GM18511 (cell line): ENCODE measurements at regions not wholly inside any gene's neighbourhood (a gene's known extent, or its start where the extent isn't known, plus 50 kb on each side); places are given as distances from the start of the nearest gene placed in this dataset.
"Not testable (repeated sequence)": the region's sequence is repeated elsewhere in the genome, so short reads cannot be mapped to it uniquely, and the experiment has no call there.

Experiments
- ATAC-seq: cut with Tn5 transposase; IDR thresholded peaks from one replicate; pipeline ENCODE4 v1.9.1; 2021; ENCODE audit warnings: mild to moderate bottlenecking, moderate library complexity; ENCODE audit not compliant: unreplicated experiment

DNA sequence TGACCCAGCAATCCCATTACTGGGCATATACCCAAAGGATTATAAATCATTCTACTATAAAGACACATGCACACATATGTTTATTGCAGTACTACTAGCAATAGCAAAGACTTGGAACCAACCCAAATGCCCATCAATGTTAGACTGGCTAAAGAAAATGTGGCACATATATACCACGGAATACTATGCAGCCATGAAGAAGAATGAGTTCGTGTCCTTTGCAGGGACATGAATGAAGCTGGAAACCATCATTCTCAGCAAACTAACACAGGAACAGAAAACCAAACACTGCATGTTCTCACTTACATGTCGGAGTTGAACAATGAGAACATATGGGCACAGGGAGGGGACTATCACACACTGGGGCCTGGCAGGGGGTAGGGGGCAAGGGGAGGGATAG is 183.0 kb downstream of the HACE1 start:
- not testable (repeated sequence) for ATAC-seq

DNA sequence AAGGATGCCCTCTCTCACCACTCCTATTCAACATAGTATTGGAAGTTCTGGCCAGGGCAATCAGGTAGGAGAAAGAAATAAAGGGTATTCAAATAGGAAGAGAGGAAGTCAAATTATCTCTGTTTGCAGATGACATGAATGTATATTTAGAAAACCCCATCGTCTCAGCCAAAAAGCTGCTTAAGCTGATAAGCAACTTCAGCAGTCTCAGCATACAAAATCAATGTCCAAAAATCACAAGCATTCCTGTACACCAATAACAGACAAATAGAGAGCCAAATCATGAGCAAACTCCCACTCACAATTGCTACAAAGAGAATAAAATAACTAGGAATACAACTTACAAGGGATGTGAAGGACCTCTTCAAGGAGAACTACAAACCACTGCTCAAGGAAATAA is 184.6 kb downstream of the HACE1 start:
- not testable (repeated sequence) for ATAC-seq

DNA sequence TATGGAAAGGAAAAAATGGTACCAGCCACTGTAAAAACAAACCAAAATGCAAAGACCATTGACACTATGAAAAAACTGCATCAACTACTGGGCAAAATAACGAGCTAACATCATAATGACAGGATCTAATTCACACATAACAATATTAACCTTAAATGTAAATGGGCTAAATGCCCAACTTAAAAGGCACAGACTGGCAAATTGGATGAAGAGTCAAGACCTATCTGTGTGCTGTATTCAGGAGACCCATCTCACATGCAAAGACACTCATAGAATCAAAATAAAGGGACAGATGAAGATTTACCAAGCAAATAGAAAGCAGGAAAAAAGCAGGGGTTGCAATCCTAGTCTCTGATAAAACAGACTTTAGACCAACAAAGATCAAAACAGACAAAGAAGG is 186.6 kb downstream of the HACE1 start:
- ATAC-seq, result not testable (repeated sequence)

DNA sequence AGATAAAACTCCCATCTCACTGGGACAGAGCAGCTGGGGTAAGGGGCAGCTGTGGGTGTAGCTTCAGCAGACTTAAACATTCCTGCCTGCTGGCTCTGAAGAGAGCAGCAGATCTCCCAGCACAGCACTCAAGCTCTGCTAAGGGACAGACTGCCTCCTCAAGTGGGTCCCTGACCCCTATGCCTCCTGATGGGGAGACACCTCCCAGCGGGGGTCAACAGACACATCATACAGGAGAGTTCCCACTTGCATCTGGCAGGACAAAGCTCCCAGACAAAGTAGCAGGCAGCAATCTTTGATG is 188.2 kb downstream of the HACE1 start:
- ATAC-seq, result not testable (repeated sequence)

DNA sequence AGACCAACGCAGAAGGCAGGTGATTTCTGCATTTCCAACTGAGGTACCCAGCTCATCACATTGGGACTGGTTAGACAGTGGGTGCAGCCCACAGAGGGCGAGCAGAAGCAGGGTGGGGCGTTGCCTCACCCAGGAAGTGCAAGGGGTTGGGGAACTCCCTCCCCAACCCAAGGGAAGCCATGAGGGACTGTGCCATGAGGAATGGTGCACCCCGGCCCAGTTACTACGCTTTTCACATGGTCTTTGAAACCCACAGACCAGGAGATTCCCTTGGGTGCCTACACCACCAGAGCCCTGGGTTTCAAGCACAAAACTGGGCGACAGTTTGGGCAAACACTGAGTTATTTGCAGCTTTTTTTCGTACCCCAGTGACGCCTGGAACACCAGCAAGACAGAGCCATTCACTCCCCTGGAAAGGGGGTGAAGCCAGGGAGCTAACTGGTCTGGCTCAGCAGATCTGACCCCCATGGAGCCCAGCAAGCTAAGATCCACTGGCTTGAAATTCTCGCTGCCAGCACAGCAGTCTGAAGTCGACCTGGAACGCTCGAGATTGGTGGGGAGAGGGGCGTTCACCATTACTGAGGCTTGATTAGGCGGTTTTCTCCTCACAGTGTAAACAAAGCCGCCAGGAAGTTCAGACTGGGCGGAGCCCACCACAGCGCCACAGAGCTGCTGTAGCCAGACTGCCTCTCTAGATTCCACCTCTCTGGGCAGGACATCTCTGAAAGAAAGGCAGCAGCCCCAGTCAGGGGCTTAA is 188.7 kb downstream of the HACE1 start:
- ATAC-seq, result not testable (repeated sequence)

DNA sequence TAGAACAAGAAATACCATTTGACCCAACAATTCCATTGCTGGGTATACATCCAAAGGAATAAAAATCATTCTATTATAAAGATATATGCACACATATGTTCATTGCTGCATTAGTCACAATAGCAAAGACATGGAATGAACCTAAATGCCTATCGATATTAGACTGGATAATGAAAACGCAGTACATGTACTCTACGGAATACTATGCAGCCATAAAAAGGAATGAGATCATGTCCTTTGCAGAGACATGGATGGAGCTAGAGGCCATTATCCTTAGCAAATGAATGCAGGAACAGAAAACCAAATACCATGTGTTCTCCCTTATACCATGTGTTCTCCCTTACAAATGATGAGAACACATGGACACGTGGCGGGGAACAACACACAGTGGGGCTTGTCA is 190.2 kb downstream of the HACE1 start:
- ATAC-seq, result no peak

DNA sequence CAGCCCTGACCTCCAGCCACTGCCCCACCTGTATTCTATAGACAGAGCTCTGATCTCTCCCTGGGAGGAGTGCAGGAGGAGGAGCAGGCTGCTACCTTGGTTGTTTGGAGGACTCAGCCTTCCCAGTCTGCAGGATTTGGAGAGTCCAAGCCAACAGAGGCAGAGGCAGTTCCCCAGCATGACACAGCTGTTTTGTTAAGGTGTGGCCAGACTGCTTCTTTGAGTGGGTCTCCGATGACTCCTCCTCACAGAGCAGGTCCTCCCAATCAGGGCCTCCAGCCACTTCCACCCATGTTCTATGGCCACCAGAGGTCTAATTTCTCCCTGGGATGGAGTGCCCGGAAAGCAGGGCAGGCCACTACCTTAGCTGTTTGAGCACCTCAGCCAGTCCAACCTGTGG is 203.5 kb downstream of the HACE1 start:
- ATAC-seq, result no peak

DNA sequence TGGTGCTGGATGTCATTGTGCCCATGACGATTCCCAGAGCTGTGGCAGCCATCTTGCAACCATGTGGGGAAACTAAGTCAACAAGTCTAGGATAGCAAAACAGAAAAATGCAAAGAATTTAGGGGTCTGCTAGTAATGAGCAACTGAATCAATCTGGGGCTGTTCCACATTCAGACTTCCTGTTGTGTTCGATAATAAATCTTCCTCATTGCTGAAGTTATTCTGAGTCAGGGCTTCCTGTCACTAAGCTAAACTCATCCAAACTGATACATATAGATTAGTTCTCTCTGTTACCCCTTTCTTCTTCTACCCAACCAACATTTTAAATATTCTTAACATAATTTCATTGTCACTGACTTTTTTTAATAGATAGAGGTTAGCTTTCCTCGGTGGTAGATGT is 205.9 kb downstream of the HACE1 start:
- no peak for ATAC-seq

DNA sequence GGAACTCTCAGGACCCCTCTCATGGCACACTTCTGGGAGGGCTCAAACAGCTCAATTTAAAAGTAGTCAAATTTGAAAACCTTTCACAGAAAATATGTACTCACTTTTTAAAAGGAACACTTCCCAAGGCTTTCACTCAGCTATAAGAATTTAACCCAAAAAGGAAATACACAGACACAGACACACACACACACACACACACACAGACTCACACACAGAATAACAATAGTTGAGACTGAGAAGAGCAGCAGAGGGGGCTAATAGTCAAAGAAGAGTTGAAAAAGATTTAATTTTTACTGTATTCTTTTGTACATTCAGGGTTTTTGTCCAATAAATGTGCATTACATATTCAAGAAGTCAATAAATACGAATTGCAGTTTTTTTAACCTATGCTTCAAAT is 211.4 kb downstream of the HACE1 start:
- no peak for ATAC-seq

DNA sequence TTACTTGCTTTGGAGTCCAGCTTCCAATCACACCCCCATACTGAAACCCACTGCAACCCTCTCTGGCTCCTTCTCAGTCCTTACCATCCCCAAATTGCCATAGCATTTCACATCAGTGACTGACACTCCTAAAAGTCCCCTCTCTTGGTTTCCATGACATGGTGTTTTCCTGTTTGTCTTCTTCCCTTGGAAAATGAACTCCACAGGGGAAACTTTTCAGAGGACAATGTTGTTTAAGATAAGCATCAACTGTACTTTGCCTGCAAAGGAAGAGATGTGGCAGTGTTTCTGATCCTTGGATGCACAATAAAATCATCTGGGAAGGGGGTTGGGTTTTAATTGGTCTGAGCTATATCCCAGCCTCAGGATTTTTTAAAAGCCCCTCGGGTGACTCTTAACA is 214.9 kb downstream of the HACE1 start:
- no peak for ATAC-seq

DNA sequence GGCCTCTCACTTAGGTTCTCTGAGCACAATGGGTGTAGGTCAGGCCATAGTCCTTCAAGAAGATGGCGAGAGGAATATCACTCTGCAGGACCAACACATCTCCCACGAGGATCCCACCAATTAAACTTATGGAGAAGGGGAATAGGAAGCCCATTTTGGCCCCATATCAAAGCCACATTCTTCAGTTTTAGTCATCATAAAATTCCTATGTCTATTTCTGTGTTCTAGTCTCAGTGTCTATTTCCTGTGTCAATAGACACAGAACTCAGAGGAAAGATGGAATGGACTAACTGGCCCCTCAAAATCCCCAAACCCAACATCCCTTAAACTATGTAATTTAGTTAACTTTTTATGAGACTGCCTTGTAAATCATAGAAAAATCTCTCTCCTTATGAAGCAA is 216.8 kb downstream of the HACE1 start:
- ATAC-seq, result no peak

DNA sequence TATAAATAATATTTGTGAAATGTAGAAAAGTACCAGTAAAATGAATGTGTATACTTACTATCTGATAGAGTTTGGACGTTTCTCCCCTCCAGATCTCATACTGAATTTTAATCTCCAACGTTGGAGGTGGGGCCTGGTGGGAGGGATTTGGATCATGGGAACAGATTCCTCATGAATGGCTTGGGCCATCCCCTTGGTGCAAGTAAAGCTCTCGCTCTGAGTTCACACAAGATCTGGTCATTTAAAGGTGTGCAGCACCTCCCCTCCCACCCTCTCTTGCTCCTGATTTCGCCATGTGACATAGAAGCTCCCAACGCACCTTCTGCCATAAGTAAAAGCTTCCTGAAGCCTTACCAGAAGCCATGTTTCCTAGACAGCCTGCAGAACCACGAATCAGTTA is 219.0 kb downstream of the HACE1 start:
- ATAC-seq, result no peak

DNA sequence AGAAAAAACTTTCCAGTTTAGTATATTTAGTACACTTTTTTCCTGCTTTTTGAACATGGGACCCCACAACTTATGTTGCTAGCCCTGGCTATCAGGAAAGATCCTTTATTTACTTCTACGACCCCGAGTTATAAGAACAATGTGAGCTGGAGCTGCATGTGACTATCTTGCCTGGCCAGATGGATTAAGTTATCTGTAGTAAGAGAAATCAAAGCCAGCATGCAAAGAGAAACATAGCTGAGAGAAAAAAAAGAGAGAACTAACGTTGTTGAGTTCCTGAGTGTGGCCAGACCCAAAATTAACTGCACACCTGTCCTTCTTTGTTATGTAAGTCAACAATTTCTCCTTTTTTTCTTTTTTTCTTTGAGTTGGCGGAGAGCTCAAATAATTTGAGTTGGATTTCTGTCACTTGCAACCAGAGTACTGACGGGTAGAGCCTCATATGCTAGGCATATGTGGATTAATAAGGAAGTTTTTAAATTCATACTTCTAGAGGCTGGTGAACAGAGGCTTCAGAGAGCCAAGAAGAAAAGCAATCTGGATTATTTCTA is 219.5 kb downstream of the HACE1 start:
- no peak for ATAC-seq

DNA sequence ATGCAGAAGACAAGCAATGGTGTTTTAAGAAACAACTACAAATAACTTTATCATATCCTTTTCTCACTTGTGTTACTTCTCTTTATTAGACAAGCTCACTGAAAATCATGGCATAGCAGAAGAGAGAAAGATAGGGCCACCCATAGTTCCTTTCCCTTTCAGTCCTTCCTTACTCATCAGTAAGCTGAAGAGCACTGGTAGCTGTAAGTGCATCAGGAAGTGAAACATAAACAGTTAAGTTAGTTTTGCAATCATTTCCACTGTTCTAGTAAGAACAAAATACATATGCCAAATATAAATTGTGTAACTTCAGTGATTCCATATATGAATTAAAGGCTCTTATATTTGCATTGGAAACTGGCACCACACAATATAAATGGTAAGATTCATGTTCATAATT is 220.1 kb downstream of the HACE1 start:
- peak; percentile 93 for ATAC-seq

DNA sequence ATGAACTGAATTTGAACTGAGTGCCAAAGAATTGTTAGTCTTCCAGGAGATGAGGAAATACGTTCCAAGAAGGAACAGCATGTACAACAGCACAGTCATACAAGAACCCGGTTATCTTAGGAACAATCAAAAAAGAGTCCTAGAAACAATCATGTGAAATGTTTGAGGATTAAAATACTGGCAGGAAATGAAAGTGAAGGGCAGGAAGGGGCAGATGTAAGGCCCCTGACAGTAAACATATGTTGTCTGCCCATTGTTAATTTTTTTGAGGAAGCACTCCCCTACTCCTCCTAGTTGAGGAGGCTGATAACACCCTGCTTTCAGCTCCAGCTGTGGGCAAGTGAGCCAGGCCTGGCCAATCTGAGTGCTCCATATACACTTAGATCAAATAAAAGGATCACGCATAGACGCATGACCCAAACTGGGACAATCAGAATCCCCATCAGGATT is 220.9 kb downstream of the HACE1 start:
- ATAC-seq, result no peak

DNA sequence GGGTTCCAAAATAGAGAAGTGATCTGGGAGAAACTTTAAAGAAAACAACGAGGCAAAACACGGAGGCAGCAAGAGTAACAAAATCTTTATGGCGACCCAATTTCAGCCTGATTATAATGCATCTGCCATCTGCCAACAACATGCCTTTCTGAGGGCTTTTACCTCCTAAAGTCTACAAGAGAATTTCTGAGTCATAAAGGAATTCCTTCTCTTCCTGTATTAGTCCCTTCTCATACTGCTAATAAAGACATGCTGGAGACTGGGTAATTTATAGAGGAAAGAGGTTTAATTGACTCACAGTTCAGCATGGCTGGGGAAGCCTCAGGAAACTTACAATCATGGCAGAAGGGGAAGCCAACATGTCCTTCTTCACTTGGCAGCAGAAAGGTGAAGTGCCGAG is 226.6 kb downstream of the HACE1 start:
- no peak for ATAC-seq

DNA sequence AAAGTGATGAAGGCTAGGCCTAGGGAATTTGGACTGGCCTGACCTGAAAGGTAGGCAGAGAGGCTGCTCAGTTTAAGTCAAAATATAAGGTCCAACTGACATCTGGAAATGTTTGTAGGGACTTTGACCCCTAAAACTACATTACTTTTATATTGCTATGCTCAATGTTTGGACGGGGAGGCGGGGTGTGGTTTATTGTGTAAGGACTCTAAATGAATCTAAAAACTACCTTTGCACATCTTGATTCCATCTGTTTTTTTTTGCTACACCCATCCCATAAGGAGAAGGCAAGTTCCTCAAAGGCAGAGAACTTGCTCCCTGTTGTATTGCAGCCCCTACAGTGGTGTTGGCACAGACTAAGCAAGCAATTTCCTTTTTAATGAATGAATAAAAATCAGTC is 227.1 kb downstream of the HACE1 start:
- no peak for ATAC-seq

DNA sequence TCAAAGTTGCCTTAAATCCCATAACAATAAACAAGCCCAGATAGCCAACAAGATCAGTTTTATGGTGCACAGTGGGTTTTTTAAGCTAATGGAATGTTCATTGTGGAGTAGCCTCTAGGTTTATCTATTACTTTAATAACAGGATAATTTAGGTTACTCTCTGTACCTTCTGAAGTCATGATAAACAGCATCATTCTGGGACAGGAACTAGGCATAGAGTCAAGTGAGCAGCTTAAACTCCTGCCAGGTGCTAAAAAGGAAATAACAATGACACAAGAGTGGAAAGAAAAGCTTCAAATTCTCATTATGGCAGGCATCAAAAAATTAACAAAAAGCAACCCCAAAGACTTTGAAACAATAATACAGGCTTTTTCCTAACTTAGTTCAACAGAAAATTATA is 228.8 kb downstream of the HACE1 start:
- ATAC-seq, result no peak

DNA sequence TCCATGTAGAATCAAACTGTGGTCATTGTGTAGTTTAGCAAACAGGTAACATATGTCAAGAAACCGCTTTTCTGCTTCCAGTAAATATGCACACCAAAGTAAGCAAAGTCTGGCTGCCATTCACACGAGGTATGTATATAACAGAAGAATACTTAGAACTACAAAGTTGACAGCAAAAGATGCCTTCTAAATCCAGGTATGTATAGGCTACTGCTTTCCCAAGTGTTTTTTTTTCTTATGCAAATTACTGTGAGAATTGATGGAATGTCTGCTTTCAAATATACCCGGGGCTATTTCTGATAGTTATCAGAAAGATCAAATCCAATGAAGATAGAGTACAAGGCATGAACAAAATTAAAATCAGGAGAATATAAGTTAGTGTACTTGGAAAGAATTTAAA is 229.2 kb downstream of the HACE1 start:
- no peak for ATAC-seq

DNA sequence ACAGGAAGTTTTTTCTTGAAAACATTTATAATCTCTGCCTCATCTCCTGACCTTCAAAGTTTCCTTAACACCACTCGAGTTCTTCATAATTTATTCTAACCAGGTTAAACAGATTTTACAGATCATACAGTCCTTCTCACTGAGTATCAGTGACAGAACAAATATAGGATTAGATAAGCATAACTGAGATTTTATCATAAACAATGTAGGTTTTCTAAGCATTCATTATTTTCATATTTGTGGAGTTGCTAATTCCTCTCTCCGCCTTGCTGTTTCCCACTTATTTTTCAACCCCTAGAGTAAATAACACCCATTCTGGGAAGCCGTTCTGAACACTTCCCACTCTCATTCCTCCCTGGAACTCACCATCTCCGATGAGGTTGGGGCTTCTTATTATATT is 229.9 kb downstream of the HACE1 start:
- ATAC-seq, result no peak

DNA sequence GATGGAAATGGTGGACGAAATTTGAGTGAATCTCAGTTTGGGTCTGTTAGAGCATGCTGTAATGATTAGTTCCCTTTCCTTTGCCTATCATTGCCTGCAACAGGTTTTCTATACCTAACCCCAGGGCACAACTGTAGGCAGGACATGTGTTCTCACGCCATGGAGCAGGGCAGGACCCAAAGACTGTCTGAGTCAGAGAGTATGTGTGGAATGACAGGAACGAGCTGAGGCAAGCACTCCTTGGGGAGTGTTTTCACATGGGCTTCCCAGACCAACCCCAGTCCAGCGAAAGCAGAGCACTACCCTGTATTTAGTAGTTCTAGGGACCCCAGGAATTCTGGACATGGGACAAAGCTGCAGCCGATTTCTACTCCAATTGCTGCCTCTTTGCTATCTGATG is 234.2 kb downstream of the HACE1 start:
- ATAC-seq, result no peak

DNA sequence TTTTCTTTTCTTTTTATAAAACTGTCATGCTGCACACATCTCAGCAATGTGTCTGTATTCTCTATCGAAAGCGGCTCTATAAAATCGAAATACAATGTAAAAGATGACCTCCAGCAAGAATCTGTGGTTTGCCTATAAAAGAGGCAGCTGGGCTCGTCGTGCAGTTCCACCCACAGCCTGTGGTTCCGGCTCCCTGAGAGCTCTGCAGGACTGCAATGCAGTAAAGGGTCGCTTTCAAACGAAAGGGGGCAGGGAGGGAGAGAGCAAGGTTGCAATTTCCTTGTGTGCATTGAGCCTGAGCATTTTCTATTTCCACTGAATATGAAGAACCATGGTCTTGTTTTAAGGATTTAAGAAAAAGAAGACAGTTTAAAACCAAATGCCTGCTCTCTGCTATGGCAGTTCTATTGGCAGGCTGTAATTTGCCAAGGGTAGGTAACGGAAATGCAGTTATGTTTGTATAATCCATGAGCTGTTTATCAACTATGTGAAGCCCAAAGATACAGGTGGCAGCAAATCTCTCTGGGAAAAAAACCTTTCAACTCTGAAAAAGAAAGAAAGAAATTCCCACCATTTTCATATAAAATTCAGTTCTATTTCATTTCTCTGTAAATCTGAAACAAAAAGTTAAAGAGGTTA is 236.5 kb downstream of the HACE1 start:
- ATAC-seq, result peak; percentile 65

DNA sequence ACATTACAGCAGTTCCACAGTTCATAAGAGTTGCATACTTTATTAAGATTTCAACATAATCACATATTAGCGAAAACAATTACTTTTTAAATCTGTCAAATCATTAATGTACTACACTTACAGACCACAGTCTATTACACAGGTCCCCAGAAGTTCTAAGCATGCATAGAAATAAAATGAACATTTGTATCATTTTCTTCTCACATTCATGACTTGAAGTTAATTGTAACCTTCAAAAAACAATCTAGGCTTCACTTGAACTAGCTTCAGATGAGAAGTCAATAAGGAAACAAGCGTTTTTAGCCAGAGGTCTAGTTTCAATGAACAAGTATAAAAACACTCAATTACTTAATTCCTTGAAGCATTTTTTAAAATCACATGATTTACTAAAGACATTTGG is 238.3 kb downstream of the HACE1 start:
- no peak for ATAC-seq
